ENCODE measurements at regions not wholly inside any gene's neighbourhood (a gene's known extent, or its start where the extent isn't known, plus 50 kb on each side); places are given as distances from the start of the nearest gene placed in this dataset.

- TF ChIP-seq POLR2AphosphoS5 (IDR thresholded peaks at IDR 0.05; ENCODE audit: insufficient read depth, low read depth, low read length) = no peak
- TF ChIP-seq CTCF (IDR thresholded peaks at IDR 0.05; ENCODE audit: extremely low read depth in 1 of 2, insufficient read depth in 1 of 2, low read depth in 1 of 2, low read length in 2 of 2) = no peak
- no peak for TF ChIP-seq MAX (IDR thresholded peaks at IDR 0.05; ENCODE audit: insufficient read depth, insufficient read length)
Measured at GRCh38 chrX:51192104-51192503, 140.5 kb upstream of the NUDT10 start.
